IPS DF 19.7 (cell line): ENCODE measurements at regions not wholly inside any gene's neighbourhood (a gene's known extent, or its start where the extent isn't known, plus 50 kb on each side); places are given as distances from the start of the nearest gene placed in this dataset.
"Not testable (repeated sequence)": the region's sequence is repeated elsewhere in the genome, so short reads cannot be mapped to it uniquely, and the experiment has no call there.

ENCODE experiments used
- DNase-seq: peaks from one replicate; pipeline ENCODE4 v3.0.0-alpha.2; 2013; ENCODE audit warnings: low read depth, low spot score

DNA sequence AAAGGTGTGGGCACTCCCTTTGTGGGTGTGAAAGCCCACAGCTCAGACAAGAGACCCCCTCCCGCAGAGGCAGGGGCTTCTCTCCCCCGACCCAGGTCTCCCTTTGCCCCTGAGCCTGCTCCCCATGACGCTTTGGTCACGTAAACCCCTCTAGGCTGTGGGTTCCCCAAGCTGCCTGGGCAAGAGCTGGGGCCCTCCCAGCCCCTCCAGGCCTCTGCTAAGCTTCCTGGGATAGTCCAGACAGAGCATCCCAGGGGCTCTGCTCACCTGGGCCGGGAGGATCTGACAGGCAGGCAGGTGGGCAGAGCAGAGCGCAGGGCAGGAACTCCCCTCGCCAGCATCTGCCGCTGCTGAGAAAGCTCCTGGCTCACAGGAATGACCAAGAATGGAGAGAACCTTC lies 177.3 kb downstream of the BANP start:
- no peak for DNase-seq

DNA sequence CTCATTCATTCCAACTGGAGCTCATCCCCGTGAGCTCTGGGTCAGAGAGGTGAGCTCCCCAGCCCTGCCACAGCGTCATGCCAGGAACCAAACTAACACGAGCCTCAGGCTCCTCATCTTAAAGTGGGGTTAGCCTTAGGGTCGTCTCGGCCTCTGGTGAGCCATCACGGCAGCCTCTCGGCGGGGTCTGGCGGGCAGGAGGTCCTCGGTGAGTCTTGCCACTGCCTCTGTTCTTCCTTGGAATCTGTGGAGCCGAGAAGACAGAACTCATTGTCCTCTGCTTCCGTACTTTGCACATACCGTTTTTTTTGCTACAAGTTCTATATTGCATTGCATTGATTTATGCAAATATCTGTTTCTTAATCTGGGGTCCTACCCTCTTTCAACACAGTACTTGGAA lies 177.9 kb downstream of the BANP start:
- DNase-seq: not testable (repeated sequence)

DNA sequence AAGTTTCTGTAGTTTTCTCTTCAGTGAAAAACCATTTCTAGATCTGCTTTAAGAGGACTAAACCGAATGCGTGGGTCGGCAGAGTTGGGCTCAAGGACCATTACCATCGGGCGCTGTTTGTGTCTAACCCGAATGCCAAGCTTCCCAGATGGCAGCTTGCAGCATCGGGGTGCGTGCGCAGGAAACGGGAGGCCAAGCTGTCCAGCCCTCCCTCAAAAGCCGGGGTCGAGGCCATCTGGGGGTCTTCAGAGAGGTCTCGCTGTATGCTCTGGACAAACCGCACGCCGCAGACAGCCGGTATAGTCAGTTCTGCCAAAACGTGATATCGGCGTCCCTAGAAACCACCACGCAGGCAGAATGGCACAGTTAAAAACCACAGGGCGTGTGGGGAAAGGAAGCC lies 178.8 kb downstream of the BANP start:
- no peak for DNase-seq

DNA sequence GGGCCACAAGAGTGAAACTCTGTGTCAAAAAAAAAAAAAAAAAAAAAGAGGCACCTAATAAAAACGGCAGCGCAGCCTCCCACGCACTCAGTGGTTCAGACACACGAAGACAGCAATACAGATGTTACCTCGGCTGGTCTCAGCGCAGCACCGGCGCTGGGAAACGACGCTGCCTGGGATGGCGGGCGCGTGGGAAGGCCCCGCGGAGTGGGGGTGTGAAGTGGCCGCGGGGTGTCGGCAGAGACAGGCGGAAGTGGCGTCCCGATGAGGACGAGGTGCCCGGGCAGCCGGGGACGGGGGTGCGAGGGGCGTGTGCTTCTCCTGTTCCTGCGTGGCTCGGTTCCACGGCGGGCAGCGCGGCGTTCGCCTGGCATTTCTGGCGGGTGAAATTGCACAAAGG lies 179.4 kb downstream of the BANP start:
- DNase-seq: no peak

DNA sequence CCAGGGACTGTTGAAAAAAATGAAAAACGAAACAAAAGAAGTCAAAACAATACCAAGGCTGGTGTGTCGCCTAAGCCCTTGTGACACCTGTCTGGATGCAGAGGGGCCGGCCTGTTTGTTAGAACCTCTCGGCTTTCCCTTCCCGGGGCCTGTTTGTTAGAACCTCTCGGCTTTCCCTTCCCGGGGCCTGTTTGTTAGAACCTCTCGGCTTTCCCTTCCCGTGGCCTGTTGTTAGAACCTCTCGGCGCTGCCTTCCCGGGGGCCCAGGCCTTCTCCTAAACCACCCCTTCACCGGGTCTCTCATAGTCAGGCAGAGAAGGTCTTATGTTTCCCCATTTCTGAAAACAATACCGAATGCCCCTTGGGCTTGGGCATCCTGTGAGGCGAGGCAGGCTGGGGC lies 180.0 kb downstream of the BANP start:
- no peak for DNase-seq

DNA sequence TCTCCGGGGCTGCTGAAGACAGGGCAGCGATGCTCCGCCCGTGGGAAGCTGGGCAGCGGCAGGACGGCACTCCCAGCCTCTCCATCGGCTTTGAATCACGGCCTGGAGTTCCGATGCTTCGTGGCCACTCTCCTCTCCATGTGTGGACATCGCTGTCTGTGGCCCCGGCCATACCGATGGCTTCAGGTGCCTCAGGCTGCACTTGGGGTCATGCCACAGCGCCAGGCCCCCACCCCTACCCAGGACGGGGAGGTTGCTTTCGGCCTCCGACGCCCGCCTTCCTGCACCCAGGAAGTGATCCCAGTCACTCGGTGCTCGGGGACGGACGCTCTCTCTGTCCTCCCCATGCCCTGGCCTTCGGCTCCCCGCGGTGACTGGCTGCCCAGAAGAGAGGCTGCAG lies 180.7 kb downstream of the BANP start:
- no peak for DNase-seq

DNA sequence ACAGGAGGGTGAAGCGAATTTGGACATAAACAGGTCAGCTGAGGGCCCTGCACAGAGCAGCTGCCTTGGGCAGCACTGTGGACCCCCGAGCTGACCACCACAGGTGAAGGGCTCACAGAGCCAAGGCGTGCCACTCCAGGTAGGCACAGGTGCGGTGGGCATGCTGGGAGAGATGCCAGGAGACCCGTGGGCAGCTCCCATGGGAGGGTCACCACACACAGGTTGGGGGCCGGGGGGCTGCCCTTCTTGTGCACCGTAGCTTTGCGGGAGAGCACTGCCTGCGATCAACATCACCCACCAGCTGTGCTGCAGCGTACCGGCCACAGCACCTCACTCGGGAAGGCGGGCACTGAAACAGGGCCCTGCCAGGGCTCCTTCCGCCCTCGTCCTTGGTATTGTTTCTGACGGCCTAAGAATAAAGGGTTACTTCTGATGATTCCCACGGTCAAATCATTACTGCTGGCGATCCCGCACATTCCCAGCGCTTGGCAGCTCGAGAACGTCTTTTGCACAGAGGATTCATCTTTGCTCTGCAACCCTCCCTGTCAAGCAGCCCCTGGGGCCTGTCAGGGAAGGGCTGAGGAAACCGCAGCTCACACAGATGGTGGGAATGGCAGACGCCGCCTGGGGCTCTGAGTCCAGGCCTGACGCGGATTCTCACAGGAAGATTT lies 181.7 kb downstream of the BANP start:
- DNase-seq: no peak

DNA sequence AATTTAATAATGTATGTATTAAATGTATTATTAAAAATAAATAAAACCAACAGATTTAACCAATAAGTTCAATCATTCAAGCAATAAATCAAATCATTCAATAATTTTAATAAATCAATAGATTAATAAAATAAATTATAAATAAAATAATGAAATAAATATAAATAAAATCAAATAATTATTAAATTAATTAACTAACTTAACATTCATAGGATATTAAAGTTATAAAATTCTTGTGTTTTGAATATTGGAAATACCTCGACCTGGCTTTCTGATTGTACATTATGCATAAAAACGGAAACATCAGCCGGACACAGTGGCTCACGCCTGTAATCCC lies 182.2 kb downstream of the BANP start:
- no peak for DNase-seq

DNA sequence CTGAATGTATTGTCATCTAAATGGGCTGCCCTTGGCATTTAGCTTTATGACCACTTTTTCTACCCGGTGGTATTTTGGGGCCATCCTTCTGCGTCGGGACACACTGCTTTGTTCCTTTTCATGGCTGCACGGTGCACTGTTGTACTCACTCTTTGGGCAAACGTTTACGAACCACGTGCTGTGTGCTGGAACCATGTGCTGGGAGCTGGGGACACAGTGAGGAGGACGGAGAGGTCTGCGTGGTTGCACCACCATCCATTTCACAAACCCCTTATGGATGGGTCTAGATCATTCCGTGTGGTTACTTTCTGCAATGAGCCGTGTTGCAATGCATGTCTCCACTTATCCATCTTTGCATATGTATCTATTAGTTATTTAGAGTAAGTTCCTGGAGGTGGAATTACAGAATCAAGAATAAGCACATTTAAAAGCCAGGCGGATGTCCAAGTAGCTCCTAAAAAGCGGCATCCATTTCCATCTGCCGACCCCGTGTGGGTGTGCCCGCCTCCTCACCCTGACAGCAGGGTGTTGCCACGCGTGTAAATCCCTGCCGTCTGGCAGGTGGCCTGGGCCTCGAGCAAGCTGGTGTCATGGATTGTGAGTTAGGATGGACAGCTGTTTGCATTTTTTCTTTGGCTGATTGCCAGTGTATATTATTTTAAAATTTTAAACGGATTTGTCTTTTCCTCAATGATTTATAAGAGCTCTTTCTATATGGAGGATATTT lies 183.1 kb downstream of the BANP start:
- DNase-seq: not testable (repeated sequence)

DNA sequence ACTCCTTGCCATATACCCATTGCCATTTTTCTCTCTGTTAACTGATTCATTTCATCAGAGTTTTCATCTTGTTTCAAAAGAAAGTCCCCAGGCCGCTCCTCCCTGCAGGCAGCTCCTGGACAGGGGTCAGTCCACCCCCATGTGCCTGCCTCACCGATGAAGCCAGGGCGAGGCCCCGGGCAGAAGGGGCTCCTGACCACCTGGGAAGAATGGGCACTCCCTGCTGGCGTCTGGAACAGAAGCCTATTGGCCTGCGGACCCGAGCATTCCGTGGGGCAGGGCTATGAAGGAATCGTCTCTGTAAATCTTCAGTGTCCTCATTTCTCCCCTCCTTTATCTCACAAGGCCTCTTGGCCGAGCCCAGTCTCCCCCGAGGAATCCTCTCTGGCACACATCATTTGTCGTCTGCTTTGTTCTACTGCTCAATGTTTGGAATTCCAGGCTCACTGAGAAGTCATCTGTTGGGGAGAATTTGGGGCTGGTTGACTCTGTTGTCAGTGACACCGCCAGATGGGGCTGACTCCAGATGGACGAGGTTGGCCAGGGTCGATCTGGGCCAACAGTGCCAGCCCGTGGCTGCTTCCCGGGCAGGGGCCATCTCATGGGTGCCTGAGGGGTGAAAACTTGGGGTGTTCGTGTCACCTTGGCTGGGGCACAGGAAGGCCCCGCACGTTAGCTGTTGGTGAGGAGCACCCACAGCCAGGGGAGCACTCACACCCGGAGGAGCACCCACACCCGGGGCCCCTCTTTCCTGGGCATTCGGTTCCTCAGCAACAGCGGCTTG lies 183.9 kb downstream of the BANP start:
- DNase-seq: not testable (repeated sequence)

DNA sequence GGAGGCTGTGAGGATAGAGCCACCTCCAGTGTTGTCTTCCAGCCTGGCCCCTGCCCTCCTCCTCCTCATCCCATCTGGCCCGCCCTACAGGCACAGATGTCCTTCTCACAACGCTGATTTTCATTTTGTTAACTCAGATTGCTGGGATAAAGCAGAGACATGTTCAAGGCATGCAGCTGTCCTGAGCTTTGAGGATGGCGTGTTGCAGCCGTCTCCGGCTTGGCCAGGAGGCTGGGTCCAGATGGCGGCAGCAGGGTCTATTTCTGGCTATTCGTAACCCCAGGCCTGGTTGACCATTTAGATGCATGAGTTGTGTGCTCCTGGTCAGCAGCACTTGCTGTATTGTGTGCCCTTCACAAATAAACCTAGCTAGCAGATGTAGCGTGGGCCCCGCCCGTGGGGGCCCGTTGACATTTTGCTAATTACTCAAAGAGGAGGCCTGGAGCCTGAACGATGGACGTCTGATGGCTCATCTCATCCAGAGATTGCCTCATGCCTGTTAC lies 185.0 kb downstream of the BANP start:
- not testable (repeated sequence) for DNase-seq

DNA sequence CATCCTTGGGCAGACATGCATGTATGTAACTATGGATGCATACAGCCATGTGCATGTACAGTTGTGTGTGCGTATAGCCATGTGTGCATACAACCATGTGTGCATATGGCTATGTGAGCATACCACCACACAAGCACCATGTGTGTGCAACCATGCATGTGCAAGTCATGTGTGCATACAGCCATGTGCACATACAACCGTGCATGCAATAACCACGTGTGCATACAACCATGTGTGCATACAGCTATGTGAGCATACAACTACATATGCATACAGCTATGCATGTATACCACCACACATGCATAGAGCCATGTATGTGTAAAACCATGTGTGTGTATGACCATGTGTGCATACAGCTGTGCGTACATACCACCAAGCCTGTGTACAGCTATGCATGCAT lies 185.7 kb downstream of the BANP start:
- DNase-seq: not testable (repeated sequence)

DNA sequence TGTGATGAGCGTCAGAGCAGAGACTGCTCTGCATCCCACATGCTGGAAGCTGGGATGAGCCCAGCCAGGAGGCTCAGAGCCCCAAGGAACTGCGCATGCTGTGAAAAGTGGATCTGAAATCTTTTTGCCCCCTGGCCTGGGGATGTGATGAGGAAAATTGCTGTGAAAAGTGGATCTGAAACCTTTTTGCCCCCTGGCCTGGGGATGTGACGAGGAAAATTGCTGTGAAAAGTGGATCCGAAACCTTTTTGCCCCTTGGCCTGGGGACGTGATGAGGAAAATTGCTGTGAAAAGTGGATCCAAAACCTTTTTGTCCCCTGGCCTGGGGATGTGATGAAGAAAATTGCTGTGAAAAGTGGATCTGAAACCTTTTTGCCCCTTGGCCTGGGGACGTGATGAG lies 187.9 kb downstream of the BANP start:
- DNase-seq: not testable (repeated sequence)

DNA sequence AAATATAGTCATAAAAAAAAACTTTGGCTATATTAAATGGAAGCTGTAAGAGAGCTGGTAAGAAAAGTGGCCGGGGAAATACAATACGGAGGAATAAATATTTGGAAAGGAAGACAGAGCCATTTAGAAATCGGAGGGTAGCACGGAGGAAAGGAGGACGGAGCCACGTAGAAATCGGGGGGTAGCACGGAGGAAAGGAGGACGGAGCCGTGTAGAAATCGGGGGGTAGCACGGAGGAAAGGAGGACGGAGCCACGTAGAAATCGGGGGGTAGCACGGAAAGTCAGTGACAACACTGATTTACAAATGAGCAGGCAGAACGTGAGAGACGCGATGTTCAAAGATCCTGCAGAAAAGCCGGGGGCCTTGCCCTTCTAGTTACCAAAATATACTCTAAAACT lies 189.0 kb downstream of the BANP start:
- DNase-seq: not testable (repeated sequence)

DNA sequence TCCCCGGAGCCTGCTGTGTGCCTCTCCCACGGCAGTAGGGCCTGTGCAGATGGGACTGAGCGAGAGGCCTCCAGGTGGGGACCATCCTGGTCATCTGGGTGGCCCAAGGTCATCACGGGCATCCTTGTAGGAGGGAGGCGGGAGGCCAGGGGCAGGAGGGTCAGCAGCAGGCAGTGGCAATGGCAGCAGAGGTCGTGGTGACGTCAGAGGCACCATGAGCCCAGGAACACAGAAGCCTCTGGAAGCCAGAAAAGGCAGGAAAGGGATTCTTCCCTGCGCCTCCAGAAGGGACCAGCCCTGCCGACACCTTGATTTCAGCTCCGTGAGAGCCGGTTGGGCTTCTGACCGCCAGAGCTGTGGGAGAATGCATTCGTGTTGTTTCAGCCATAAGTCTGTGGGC lies 190.3 kb downstream of the BANP start:
- DNase-seq: no peak

DNA sequence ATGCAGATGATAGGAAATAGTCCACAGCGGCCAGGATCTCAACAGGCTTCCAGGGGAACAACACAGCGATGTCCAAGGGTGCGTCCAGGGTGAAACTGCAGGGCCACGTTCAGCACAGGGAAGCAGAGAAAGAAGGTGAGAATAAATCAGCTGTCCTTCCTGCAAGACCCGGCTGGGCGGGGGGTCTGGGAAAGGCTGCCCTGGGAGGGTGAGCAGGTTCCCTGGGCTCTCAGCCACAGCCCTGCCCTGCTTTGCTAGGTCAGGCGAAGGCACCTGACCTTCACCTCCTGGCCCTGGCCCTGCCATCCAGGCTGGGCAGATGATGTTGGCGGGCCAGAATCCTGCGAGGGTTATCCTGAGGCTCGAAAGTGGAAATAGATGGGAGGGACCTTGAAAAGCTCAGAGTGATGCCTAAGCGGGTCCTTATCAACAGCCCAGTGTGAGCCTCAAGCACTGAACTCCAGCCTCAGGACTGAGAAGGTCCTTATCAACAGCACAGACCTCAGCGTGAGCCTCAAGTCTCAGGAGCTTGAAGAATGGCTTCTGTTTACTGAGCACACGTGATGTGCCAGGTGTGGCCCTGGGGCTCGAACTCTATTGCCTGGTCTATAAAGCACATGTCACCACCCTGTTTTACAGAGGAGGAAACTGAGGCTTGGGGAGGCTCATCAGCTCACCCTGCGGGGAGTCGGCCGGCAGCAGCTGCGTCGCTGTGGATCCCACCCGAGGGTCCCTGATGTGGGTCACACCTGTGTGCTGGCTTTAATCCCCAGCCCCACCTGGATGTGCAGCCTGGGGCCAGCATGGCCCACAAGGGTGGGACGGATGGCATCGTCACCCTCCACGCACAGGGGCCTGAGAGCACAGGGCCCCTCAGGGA lies 191.1 kb downstream of the BANP start:
- DNase-seq: not testable (repeated sequence)

DNA sequence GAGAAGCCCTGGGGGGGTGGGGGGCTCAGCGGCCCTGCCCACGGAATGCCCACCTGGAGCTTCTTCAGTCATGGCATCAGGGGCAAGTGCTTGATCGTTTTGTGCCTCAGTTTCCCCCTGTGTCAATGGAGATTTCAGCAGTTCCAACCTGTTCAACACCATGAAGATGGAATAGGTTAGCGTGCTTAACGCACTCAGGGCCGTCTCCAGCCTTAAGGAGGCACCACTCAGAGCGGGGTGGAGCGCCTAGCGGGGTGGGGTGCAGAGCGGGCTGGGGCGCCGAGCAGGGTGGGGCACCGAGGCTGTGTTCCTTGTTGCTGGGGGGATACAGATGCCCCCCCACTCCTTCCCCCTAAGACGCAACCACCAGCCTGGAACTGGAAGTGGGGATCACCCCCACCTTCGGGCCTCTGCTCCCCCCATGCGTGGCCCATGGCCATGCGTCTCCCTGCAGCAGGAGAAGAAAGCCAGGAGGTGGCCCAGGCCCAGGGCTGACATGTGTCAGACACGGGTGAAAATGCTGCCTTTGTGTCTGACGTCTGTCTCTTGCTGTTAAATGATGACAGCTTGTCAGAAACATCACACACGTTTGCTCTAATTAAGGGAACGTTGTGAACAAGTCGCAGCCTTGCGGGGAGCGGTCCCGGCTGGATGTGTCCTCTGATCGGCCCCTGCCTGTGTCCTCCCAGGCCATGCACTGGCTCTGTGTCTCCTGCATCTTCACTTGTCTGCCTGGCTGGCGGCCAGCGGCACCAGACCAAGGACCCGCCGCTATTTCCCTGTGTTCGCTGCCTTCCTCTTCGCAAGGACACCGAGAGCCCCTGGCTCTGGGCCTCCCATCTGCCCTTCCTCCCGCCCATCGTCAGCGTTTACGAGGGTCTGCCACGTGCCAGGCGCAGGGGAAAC lies 192.1 kb downstream of the BANP start:
- DNase-seq: not testable (repeated sequence)

DNA sequence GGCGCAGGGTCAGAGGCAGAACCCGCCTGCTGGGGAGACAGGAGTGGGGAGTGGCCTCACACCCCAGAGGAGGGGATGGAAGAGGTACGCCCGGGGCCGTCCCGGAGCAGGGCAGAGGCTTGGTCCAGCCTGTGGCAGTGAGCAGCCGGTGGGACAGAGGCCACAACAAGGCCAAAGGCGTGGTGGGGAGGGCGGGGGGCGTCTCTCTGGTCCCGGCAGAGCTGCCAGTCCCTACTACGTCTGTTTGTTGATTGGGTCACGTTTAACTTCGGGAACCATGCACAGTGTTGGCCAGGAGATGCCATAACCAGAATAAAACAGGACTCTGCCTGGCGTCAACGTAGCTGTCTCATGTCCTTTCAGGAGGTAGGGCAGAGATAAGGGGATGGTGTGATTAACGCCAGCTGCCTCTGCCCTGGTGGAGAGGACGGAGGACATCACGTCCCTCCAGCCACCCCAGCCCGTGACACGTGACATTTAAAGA lies 192.8 kb downstream of the BANP start:
- no peak for DNase-seq

DNA sequence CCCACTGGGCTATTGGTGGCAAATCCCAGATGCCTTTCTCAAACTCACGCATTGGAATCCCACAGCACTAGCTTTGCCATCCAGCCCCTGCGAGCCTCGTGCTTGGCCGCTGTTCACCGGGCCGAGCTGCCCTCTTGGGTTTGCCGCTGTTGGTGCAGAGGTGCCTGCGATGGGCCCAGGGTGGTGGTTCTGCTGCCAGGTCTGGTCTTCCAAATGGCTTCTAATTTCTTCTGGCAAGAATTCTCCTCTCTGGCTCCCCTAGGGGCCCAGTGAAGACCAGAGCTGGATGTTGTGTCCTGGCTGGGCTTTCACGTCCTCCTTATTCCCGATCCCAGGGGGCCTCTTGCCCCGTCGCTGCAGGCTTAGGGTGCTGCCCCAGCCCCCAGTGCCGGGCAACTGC lies 194.1 kb downstream of the BANP start:
- not testable (repeated sequence) for DNase-seq

DNA sequence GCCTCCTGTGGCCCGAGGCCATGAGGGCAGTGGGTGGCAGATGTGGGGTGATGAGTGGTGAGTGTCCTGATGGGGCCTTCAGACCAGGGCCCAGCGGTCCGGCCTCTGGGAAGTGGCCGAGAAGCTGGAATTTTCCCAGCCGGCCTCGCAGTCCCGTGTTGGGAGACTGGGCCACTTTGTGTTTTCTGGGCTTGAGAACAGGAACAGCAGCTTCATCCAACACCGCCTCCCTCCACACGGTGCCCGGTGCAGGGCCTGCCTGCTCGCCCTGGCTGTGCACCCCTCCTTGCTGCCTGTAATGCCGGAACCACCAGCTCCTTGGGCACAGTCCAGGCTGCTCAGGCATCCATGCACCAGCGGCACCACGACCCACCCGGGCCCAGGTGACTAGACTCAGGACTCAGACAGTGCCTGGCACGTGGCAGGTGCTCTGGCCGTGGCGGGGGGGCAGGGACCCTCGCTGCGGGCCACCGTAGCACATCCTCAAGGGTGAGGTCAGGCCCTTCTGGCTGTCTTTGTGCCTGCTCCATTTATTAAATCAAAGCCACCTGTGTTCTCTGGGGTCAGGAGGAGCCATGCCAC lies 194.7 kb downstream of the BANP start:
- DNase-seq: not testable (repeated sequence)
